WTC11 (cell line): ENCODE measurements at regions not wholly inside any gene's neighbourhood (a gene's known extent, or its start where the extent isn't known, plus 50 kb on each side); places are given as distances from the start of the nearest gene placed in this dataset.

Source experiments
- ATAC-seq: fragments of 200-7000 bp; cut with Tn5 transposase; 2 replicates; pipeline ENCODE4 v1.10.0; 2021; ENCODE audit warnings: mild to moderate bottlenecking, moderate library complexity
- CTCF ChIA-PET: fragments of 300-600 bp; sonication (Branson Sonifier 250); formaldehyde crosslinking; loops from one replicate; lab custom pipeline; 2021; ENCODE audit warnings: antibody characterized with exemption; lab: Charles Lee
- POLR2A ChIA-PET: fragments of 350-600 bp; sonication (Branson Sonifier 250); formaldehyde crosslinking; loops from one replicate; lab custom pipeline; 2021; ENCODE audit warnings: antibody characterized with exemption; lab: Charles Lee
- DNase-seq: peaks from one replicate; pipeline ENCODE4 v3.0.0; 2021; ENCODE audit warnings: low spot score
- H3K27ac Mint-ChIP-seq: 2 replicates; pipeline ENCODE4 v1.8.0; 2021; ENCODE audit warnings: mixed read lengths
- H3K27me3 Mint-ChIP-seq: 2 replicates; pipeline ENCODE4 v1.8.0; 2021; ENCODE audit warnings: low read depth, mild to moderate bottlenecking, moderate library complexity, mixed read lengths
- H3K36me3 Mint-ChIP-seq: 2 replicates; pipeline ENCODE4 v1.8.0; 2021; ENCODE audit warnings: mixed read lengths
- H3K4me1 Mint-ChIP-seq: 2 replicates; pipeline ENCODE4 v1.8.0; 2022; ENCODE audit warnings: mixed read lengths
- H3K4me3 Mint-ChIP-seq: 2 replicates; pipeline ENCODE4 v1.8.0; 2021; ENCODE audit warnings: mild to moderate bottlenecking, moderate library complexity, mixed read lengths
- H3K9me3 Mint-ChIP-seq: 2 replicates; pipeline ENCODE4 v1.8.0; 2021; ENCODE audit warnings: mixed read lengths
- ARID4B ChIP-seq: sonication (generic); formaldehyde crosslinking; IDR thresholded peaks from 2 replicates; pipeline ENCODE4 v1.8.0; 2023; ENCODE audit warnings: missing genetic modification reagents, mild to moderate bottlenecking, borderline replicate concordance
- ATF1 ChIP-seq: sonication (generic); formaldehyde crosslinking; IDR thresholded peaks from 2 replicates; pipeline ENCODE4 v1.8.1; 2023; ENCODE audit warnings: mild to moderate bottlenecking, moderate library complexity, missing genetic modification reagents
- E2F5 ChIP-seq: sonication (generic); formaldehyde crosslinking; IDR thresholded peaks from 2 replicates; pipeline ENCODE4 v1.8.1; 2022; ENCODE audit warnings: mild to moderate bottlenecking, moderate library complexity, missing genetic modification reagents
- ELF4 ChIP-seq: sonication (generic); formaldehyde crosslinking; IDR thresholded peaks from 2 replicates; pipeline ENCODE4 v1.8.1; 2022; ENCODE audit warnings: low read depth, mild to moderate bottlenecking, moderate library complexity, missing genetic modification reagents
- ERG ChIP-seq: fragments of 250-450 bp; sonication (Bioruptor Pico); IDR thresholded peaks from 2 replicates; pipeline ENCODE4 v1.8.0; 2021; ENCODE audit warnings: mild to moderate bottlenecking
- GABPB1 ChIP-seq: sonication (generic); formaldehyde crosslinking; IDR thresholded peaks from 2 replicates; pipeline ENCODE4 v1.8.1; 2023; ENCODE audit warnings: mild to moderate bottlenecking, missing genetic modification reagents
- GTF2I ChIP-seq: fragments of 250-450 bp; sonication (Bioruptor Pico); conservative IDR thresholded peaks from 2 replicates; pipeline ENCODE4 v1.4.0; 2021; ENCODE audit warnings: mild to moderate bottlenecking
- HMGXB4 ChIP-seq: sonication (generic); formaldehyde crosslinking; IDR thresholded peaks from 2 replicates; pipeline ENCODE4 v1.8.1; 2023; ENCODE audit warnings: mild to moderate bottlenecking, moderate library complexity, missing genetic modification reagents
- KAT7 ChIP-seq: sonication (generic); formaldehyde crosslinking; IDR thresholded peaks from 2 replicates; pipeline ENCODE4 v1.8.1; 2023; ENCODE audit warnings: missing genetic modification reagents, mild to moderate bottlenecking, borderline replicate concordance
- MXD4 ChIP-seq: fragments of 250-450 bp; sonication (Bioruptor Pico); IDR thresholded peaks from 2 replicates; pipeline ENCODE4 v1.8.0; 2021; ENCODE audit warnings: mild to moderate bottlenecking, moderate library complexity, borderline replicate concordance
- NFYB ChIP-seq: sonication (generic); formaldehyde crosslinking; conservative IDR thresholded peaks from 2 replicates; pipeline ENCODE4 v1.8.0; 2022; ENCODE audit warnings: low read depth, missing genetic modification reagents
- NR3C1 ChIP-seq: sonication (generic); formaldehyde crosslinking; conservative IDR thresholded peaks from 2 replicates; pipeline ENCODE4 v1.8.1; 2023; ENCODE audit warnings: low read depth, mild to moderate bottlenecking, missing genetic modification reagents
- PRRX2 ChIP-seq: fragments of 250-450 bp; sonication (Bioruptor Pico); IDR thresholded peaks from 2 replicates; pipeline ENCODE4 v1.8.0; 2021; ENCODE audit warnings: mild to moderate bottlenecking
- SMAD4 ChIP-seq: sonication (generic); formaldehyde crosslinking; IDR thresholded peaks from 2 replicates; pipeline ENCODE4 v1.8.0; 2022; ENCODE audit warnings: mild to moderate bottlenecking, missing genetic modification reagents
- SOX15 ChIP-seq: fragments of 250-450 bp; sonication (Bioruptor Pico); IDR thresholded peaks from 2 replicates; pipeline ENCODE4 v1.9.0; 2021; ENCODE audit warnings: mild to moderate bottlenecking
- TEAD1 ChIP-seq: sonication (generic); formaldehyde crosslinking; IDR thresholded peaks from 2 replicates; pipeline ENCODE4 v1.8.0; 2022; ENCODE audit warnings: mild to moderate bottlenecking, missing genetic modification reagents
- ZNF263 ChIP-seq: sonication (generic); formaldehyde crosslinking; IDR thresholded peaks from 2 replicates; pipeline ENCODE4 v1.8.1; 2022; ENCODE audit warnings: low read depth, mild to moderate bottlenecking, moderate library complexity, missing genetic modification reagents
- ZNF281 ChIP-seq: sonication (generic); formaldehyde crosslinking; IDR thresholded peaks from 2 replicates; pipeline ENCODE4 v1.8.0; 2023; ENCODE audit warnings: mild to moderate bottlenecking, missing genetic modification reagents
- ZNF317 ChIP-seq: sonication (generic); formaldehyde crosslinking; IDR thresholded peaks from 2 replicates; pipeline ENCODE4 v1.8.1; 2023; ENCODE audit warnings: low read depth, mild to moderate bottlenecking, moderate library complexity, missing genetic modification reagents, borderline replicate concordance
- ZNF396 ChIP-seq: fragments of 250-450 bp; sonication (Bioruptor Pico); IDR thresholded peaks from 2 replicates; pipeline ENCODE4 v1.8.0; 2021; ENCODE audit warnings: mild to moderate bottlenecking, moderate library complexity, borderline replicate concordance
- ZNF416 ChIP-seq: fragments of 250-450 bp; sonication (Bioruptor Pico); IDR thresholded peaks from 2 replicates; pipeline ENCODE4 v1.9.0; 2021; ENCODE audit warnings: mild to moderate bottlenecking, inconsistent platforms
- ZNF425 ChIP-seq: fragments of 250-450 bp; sonication (Bioruptor Pico); conservative IDR thresholded peaks from 2 replicates; pipeline ENCODE4 v1.9.0; 2021; ENCODE audit warnings: mild to moderate bottlenecking

GRCh38 chr14:30420515-30420914 lies 138.4 kb upstream of the G2E3 start:
- Mint-ChIP-seq H3K36me3 (no peaks in the 10 kb centered on the region), H3K27ac (no peak overlapping the region), H3K4me3 (no peak overlapping the region), H3K9me3 (no peaks in the 10 kb centered on the region), H3K27me3 (no peaks in the 10 kb centered on the region), H3K4me1 (peaks cover 9% of the 10 kb centered on the region)
- ATAC-seq (no peak), DNase-seq (no peak)
- CTCF ChIA-PET = no interaction called here
- no peak for TF ChIP-seq ERG
- TF ChIP-seq ARID4B (CRISPR knock-in tag) = no peak
- TF ChIP-seq ATF1 (CRISPR knock-in tag) = no peak
- TF ChIP-seq ZNF416 (CRISPR knock-in tag) = no peak
- TF ChIP-seq ZNF396 (CRISPR knock-in tag) = no peak
- TF ChIP-seq E2F5 (CRISPR knock-in tag) = no peak
- TF ChIP-seq ZNF317 (CRISPR knock-in tag) = no peak
- POLR2A ChIA-PET = no interaction called here

- no peaks in the 10 kb centered on the region for H3K36me3 Mint-ChIP-seq
- 0 out of 2 replicates have a peak, but pooled peaks cover 8% of the 10 kb centered on the region for H3K9me3 Mint-ChIP-seq
- ChIA-PET CTCF (interaction anchor here (0.6 kb wide), 1 partner anchor 156 kb away, joined by 4 read pairs; no protein-coding TSS in a partner anchor), POLR2A (no interaction called here)
- DNase-seq = no peak
- peaks cover 9% of the 10 kb centered on the region for H3K4me1 Mint-ChIP-seq
- no peak for ATAC-seq
- H3K27ac Mint-ChIP-seq = no peak overlapping the region
- H3K27me3 Mint-ChIP-seq = no peaks in the 10 kb centered on the region
- no peak overlapping the region for H3K4me3 Mint-ChIP-seq
- TF ChIP-seq HMGXB4 = no peak
- TF ChIP-seq MXD4 (CRISPR knock-in tag) = no peak
- no peak for TF ChIP-seq PRRX2 (CRISPR knock-in tag)
- no peak for TF ChIP-seq GTF2I (CRISPR knock-in tag)
- TF ChIP-seq KAT7 = no peak
- no peak for TF ChIP-seq NFYB (CRISPR knock-in tag)
- no peak for TF ChIP-seq SMAD4 (CRISPR knock-in tag)
- TF ChIP-seq ELF4 = no peak
- TF ChIP-seq NR3C1 (CRISPR knock-in tag) = no peak
- TF ChIP-seq ZNF281 (CRISPR knock-in tag) = no peak
- TF ChIP-seq ZNF263 (CRISPR knock-in tag) = no peak
- no peak for TF ChIP-seq ZNF425 (CRISPR knock-in tag)
- no peak for TF ChIP-seq E2F5 (CRISPR knock-in tag)
- TF ChIP-seq SOX15 = no peak
- TF ChIP-seq TEAD1 = no peak
- no peak for TF ChIP-seq GABPB1 (CRISPR knock-in tag)
Measured at GRCh38 chr14:30426463-30426862, 132.5 kb upstream of the G2E3 start.
